ENCODE measurements at regions not wholly inside any gene's neighbourhood (a gene's known extent, or its start where the extent isn't known, plus 50 kb on each side); places are given as distances from the start of the nearest gene placed in this dataset.

GRCh38 chr5:54601411-54602230 is 84.1 kb downstream of the SNX18 start:
- Histone ChIP-seq H3K9me3 (ENCODE audit: insufficient read depth, low read depth, low read length) (0 out of 2 replicates have a peak, but pooled peaks cover 2% of the 10 kb centered on the region), H3K36me3 (ENCODE audit: insufficient read depth, low read length) (no peaks in the 10 kb centered on the region), H3K4me2 (ENCODE audit: low read depth, low read length, poor library complexity, severe bottlenecking) (no peak overlapping the region), H3K9ac (ENCODE audit: low read depth, low read length, poor library complexity, severe bottlenecking) (no peak overlapping the region), H3K27me3 (ENCODE audit: insufficient read depth, low read length, poor library complexity, severe bottlenecking) (no peaks in the 10 kb centered on the region), H3K79me2 (ENCODE audit: insufficient read depth, low read length) (no peaks in the 10 kb centered on the region), H3K9me2 (replicated peaks; ENCODE audit: low read depth, low read length) (no peaks in the 10 kb centered on the region), H2AFZ (ENCODE audit: low read length) (no peak overlapping the region), H3K4me1 (ENCODE audit: insufficient read depth, low read length, poor library complexity, severe bottlenecking) (no peaks in the 10 kb centered on the region), H4K20me1 (ENCODE audit: insufficient read depth, low read length, poor library complexity, severe bottlenecking) (no peaks in the 10 kb centered on the region), H3K4me3 (ENCODE audit: low read length, poor library complexity, severe bottlenecking) (no peak overlapping the region), H3F3A (ENCODE audit: low read depth) (no peaks in the 10 kb centered on the region)
- TF ChIP-seq EZH2phosphoT487 (IDR thresholded peaks at IDR 0.05; ENCODE audit: borderline replicate concordance) (no peak), CTCF (conservative IDR thresholded peaks at IDR 0.05; ENCODE audit: low read length) (no peak)

All from Loucy (cell line).